ENCODE measurements at regions not wholly inside any gene's neighbourhood (a gene's known extent, or its start where the extent isn't known, plus 50 kb on each side); places are given as distances from the start of the nearest gene placed in this dataset.
"Not testable (repeated sequence)": the region's sequence is repeated elsewhere in the genome, so short reads cannot be mapped to it uniquely, and the experiment has no call there.

- no peak overlapping the region for H2AFZ ChIP-seq (ENCODE audit: control insufficient read depth, low read depth, low read length)
- H4K20me1 ChIP-seq (ENCODE audit: control insufficient read depth, insufficient read depth) = no peaks in the 10 kb centered on the region
- no peak overlapping the region for H3K4me3 ChIP-seq
- no peak overlapping the region for H3K27ac ChIP-seq (ENCODE audit: control insufficient read depth, insufficient read depth)
- SMC1A ChIA-PET (ENCODE audit: uncharacterized antibody, unreplicated experiment) = interaction anchor here (0.6 to 1.4 kb wide), 2 partner anchors 9 to 31 kb away, joined by 3 to 5 read pairs; no protein-coding TSS in a partner anchor
- in situ Hi-C loops (cut with MboI) (no loop called here), intact Hi-C loops (cut with micrococcal nuclease; ENCODE audit: unreplicated experiment) (no loop called here)
- H3K79me2 ChIP-seq (ENCODE audit: control insufficient read depth, insufficient read depth, low read length) = no peaks in the 10 kb centered on the region
- DNase-seq (ENCODE audit: low read depth, low spot score) = no peak
- RAD21 ChIA-PET (ENCODE audit: unreplicated experiment) = no interaction called here
- TF ChIP-seq HDGF (IDR thresholded peaks at IDR 0.05) = no peak
- no peak for TF ChIP-seq HCFC1 (IDR thresholded peaks at IDR 0.05; ENCODE audit: low read length)
- H3K4me2 ChIP-seq (ENCODE audit: control insufficient read depth, insufficient read depth) = no peak overlapping the region
- H3K27me3 ChIP-seq (replicated peaks in 1 of 2; ENCODE audit: control insufficient read depth in 2 of 2, insufficient read depth in 2 of 2, low read length in 1 of 2) = no peaks in the 10 kb centered on the region
- no peak overlapping the region for H3K9ac ChIP-seq (ENCODE audit: control insufficient read depth, insufficient read depth, low read length)
- no peak for ATAC-seq
- no peaks in the 10 kb centered on the region for H3K36me3 ChIP-seq (ENCODE audit: control insufficient read depth in 2 of 2, insufficient read depth in 2 of 2, low read length in 1 of 2)
- H3K9me3 ChIP-seq (replicated peaks; ENCODE audit: control insufficient read depth, insufficient read depth, low read length) = no peaks in the 10 kb centered on the region; the same call in 2 of the 3 replicates
- BruUV-seq (replicated peaks) = no TSS peak
- POLR2A ChIA-PET = no interaction called here
- no peak for FAIRE-seq
- WGBS (ENCODE audit: insufficient coverage, insufficient replicate concordance, low lambda C conversion rate, missing lambda C conversion rate) = 15% methylated on average over 2 of the region's 2 CpGs
- CTCF ChIA-PET = no interaction called here
- H3K4me1 ChIP-seq (ENCODE audit: control insufficient read depth, insufficient read depth, low read length) = no peaks in the 10 kb centered on the region
These were observed 718.5 kb downstream of the SMARCA1 start for GRCh38 chrX:128804828-128805227.

GRCh38 chrX:128800138-128800537 lies 723.2 kb downstream of the SMARCA1 start:
- in situ Hi-C loops (cut with MboI) = no loop called here
- no TSS peak for BruUV-seq (replicated peaks)
- POLR2A ChIA-PET = no interaction called here
- SMC1A ChIA-PET (ENCODE audit: uncharacterized antibody, unreplicated experiment) = no interaction called here
- 0% methylated on average over 2 of the region's 2 CpGs for WGBS (ENCODE audit: insufficient coverage, insufficient replicate concordance, low lambda C conversion rate, missing lambda C conversion rate)
- Histone ChIP-seq H3K4me2 (ENCODE audit: control insufficient read depth, insufficient read depth) (no peak overlapping the region), H2AFZ (ENCODE audit: control insufficient read depth, low read depth, low read length) (no peak overlapping the region), H3K4me3 (no peak overlapping the region), H3K36me3 (ENCODE audit: control insufficient read depth in 2 of 2, insufficient read depth in 2 of 2, low read length in 1 of 2) (no peaks in the 10 kb centered on the region), H3K79me2 (ENCODE audit: control insufficient read depth, insufficient read depth, low read length) (no peaks in the 10 kb centered on the region), H4K20me1 (ENCODE audit: control insufficient read depth, insufficient read depth) (no peaks in the 10 kb centered on the region), H3K9me3 (replicated peaks; ENCODE audit: control insufficient read depth, insufficient read depth, low read length) (no peaks in the 10 kb centered on the region), H3K27me3 (replicated peaks in 1 of 2; ENCODE audit: control insufficient read depth in 2 of 2, insufficient read depth in 2 of 2, low read length in 1 of 2) (no peaks in the 10 kb centered on the region), H3K4me1 (ENCODE audit: control insufficient read depth, insufficient read depth, low read length) (no peaks in the 10 kb centered on the region), H3K9ac (ENCODE audit: control insufficient read depth, insufficient read depth, low read length) (no peak overlapping the region), H3K27ac (ENCODE audit: control insufficient read depth, insufficient read depth) (no peak overlapping the region)
- DNase-seq (ENCODE audit: low read depth, low spot score) = no peak
- CTCF ChIA-PET = interaction anchor here (1.4 kb wide), 1 partner anchor 11 kb away, joined by 3 read pairs; no protein-coding TSS in a partner anchor
- intact Hi-C loops (cut with micrococcal nuclease; ENCODE audit: unreplicated experiment) = no loop called here
- FAIRE-seq = no peak
- RAD21 ChIA-PET (ENCODE audit: unreplicated experiment) = no interaction called here
- ATAC-seq = no peak
- no peak for TF ChIP-seq GATAD2B (conservative IDR thresholded peaks at IDR 0.05; ENCODE audit: low read depth)
- peak in 2 of 3 experiments; percentile 10 to 18; a peak in 1 of 6 replicates for TF ChIP-seq CTCF (IDR thresholded peaks at IDR 0.05 in 2 of 3, conservative IDR thresholded peaks at IDR 0.05 in 1 of 3; ENCODE audit: control insufficient read depth in 2 of 3, extremely low read depth in 1 of 3, insufficient read depth in 1 of 3, low read depth in 3 of 3, low read length in 3 of 3)

- SMC1A ChIA-PET (ENCODE audit: uncharacterized antibody, unreplicated experiment); H3K9ac ChIP-seq (ENCODE audit: control insufficient read depth, insufficient read depth, low read length); H3K27ac ChIP-seq (ENCODE audit: control insufficient read depth, insufficient read depth); RAD21 ChIA-PET (ENCODE audit: unreplicated experiment); H3K79me2 ChIP-seq (ENCODE audit: control insufficient read depth, insufficient read depth, low read length); ATAC-seq; H3K9me3 ChIP-seq (replicated peaks; ENCODE audit: control insufficient read depth, insufficient read depth, low read length); H2AFZ ChIP-seq (ENCODE audit: control insufficient read depth, low read depth, low read length); H3K36me3 ChIP-seq (ENCODE audit: control insufficient read depth in 2 of 2, insufficient read depth in 2 of 2, low read length in 1 of 2); in situ Hi-C loops (cut with MboI); DNase-seq (ENCODE audit: low read depth, low spot score); H3K27me3 ChIP-seq (replicated peaks in 1 of 2; ENCODE audit: control insufficient read depth in 2 of 2, insufficient read depth in 2 of 2, low read length in 1 of 2); FAIRE-seq; CTCF ChIA-PET; H3K4me1 ChIP-seq (ENCODE audit: control insufficient read depth, insufficient read depth, low read length); H3K4me3 ChIP-seq; H3K4me2 ChIP-seq (ENCODE audit: control insufficient read depth, insufficient read depth); intact Hi-C loops (cut with micrococcal nuclease; ENCODE audit: unreplicated experiment); BruUV-seq (replicated peaks); H4K20me1 ChIP-seq (ENCODE audit: control insufficient read depth, insufficient read depth); POLR2A ChIA-PET: not testable (repeated sequence)
- 18% methylated on average over 5 of the region's 6 CpGs for WGBS (ENCODE audit: insufficient coverage, insufficient replicate concordance, low lambda C conversion rate, missing lambda C conversion rate)
These were observed 730.9 kb upstream of the ACTRT1 start for GRCh38 chrX:128783139-128783538.
